Glomerular visceral epithelial cell (primary cell): ENCODE measurements at regions not wholly inside any gene's neighbourhood (a gene's known extent, or its start where the extent isn't known, plus 50 kb on each side); places are given as distances from the start of the nearest gene placed in this dataset.
"Not testable (repeated sequence)": the region's sequence is repeated elsewhere in the genome, so short reads cannot be mapped to it uniquely, and the experiment has no call there.

ENCODE experiments used
- DNase-seq: peaks from one replicate; pipeline ENCODE4 v3.0.0-alpha.2; 2016; ENCODE audit errors: extremely low spot score

DNA sequence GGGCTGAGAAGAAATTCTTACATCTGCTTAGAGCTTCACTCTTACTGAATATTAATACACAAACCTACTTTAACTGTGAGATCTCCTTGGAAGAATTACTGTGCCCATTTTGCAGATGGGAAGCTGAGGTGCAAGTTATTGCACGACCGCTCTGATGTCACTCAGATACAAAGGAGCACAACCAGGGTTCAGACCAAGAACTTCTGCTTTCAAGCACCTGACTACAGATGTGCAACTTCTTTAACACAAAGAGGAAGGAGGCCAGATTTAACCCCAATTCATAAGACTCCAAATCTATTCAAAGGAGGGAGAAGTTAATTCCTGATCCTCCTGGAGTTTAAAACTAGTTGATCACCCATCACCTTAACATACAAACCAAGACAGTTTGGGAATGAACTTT is 232.6 kb downstream of the VRK1 start:
- no peak for DNase-seq

GRCh38 chr14:97031530-97031929 is 234.3 kb downstream of the VRK1 start:
- no peak for DNase-seq

GRCh38 chr14:97033556-97034081 is 236.4 kb downstream of the VRK1 start:
- no peak for DNase-seq

DNA sequence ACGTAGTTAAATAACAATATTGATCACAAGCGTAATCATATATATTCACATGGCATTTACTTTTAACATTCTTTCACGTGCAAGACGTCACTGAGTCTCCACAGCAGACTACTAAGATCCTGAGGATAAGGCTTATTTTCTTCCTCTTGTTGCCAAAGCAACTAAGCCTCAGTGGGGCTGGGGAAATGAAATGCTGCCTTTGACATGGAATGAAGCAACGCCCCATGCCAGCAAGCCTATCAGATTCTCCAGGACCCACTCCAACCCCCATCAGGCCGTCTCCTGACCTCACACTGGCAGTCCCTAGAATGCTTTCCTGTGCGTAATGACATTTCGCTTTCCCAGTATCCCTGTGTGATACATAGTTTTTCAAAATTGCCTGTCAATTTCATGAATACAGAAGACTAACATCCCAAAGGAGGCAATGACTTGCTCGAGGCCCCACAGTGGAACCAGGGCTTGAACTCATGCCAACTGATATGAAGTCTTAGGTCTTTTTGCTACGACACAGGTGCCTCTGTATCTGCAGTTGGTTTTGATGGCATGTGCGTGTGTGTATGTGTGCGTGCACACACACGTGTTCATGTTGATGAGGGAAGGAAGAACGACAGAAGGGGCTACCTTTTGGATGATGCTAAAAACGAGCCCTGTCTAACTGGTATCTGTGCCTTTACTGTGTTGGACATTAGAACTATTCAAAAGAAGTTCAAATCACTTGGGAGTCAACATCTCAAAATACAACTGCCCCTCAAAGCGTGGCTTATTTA is 239.1 kb downstream of the VRK1 start:
- DNase-seq, result no peak

DNA sequence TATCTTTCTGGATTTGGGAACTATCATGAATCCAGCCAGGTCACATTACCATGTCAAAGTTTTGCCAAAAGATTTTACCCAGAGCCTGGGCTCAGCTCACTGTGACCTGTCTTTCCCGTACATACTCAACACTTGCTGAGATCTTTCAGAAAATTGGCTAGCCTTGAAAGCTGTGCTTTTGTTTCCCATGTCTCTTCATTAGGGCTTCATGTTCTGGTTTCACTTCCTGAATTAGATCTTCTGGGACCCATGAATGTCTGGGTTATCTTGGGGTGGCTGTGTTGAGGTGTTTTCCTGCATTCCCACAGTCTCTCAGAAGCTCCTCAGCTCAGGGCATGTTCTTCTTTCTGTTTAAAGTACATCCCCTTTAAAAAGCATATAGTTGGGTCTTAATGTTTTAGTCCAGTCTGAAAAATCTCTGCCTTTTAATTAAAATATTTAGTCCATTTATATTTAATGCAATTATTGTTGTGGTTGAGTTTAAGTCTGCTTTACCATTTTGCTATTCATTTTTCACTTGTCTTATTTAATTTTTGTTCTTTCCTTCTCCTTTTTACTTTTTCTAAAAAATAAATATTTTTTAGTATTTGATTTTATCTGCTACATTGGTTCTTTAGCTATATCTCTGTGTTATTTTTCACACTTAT is 242.7 kb downstream of the VRK1 start:
- no peak for DNase-seq

- no peak for DNase-seq
Observed at GRCh38 chr14:97046967-97047366, 249.8 kb downstream of the VRK1 start.

- no peak for DNase-seq
Observed at GRCh38 chr14:97052001-97052400, 254.8 kb downstream of the VRK1 start.

GRCh38 chr14:97053941-97054340 is 256.8 kb downstream of the VRK1 start:
- no peak for DNase-seq

GRCh38 chr14:97055355-97055754 is 258.2 kb downstream of the VRK1 start:
- no peak for DNase-seq

DNA sequence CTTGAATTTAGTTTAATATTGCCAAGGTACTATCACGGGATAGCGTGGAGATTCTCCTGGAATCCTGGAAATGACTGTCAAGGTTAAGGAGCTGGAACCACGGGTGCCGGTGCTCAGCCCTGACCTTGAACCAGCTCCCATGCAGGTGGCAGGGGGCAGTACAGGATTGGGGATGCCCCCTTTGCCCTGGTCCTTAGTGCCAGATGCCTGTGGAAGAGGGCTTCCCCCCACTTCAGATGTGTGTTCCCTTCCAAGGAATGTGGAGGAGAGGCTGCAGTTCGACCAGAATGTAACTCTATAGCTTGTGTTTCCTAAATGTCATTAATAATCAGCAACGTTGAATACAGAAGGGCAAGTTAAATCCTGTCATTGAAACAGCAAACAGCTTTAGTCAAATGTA is 258.9 kb downstream of the VRK1 start:
- no peak for DNase-seq

- no peak for DNase-seq
Observed at GRCh38 chr14:97057238-97058073, 260.3 kb downstream of the VRK1 start.

DNA sequence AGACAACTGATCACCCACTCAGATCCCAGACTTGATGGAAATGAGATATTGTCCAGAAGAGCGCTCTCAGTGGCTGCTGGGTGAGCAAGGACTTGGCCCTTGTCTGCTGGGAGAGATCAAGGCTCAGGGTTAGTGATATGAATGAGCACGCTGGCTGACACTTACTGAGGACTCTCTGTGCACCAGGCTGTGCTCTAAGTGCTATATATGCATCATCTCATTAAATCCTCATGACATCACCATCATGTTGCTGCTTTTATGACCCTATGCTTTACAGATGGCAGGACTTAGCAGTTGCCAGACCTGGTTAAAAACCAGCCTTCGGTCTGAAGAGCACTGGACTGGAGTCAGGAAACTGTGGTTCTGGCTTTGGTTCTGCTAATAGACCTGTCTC is 260.9 kb downstream of the VRK1 start:
- no peak for DNase-seq

DNA sequence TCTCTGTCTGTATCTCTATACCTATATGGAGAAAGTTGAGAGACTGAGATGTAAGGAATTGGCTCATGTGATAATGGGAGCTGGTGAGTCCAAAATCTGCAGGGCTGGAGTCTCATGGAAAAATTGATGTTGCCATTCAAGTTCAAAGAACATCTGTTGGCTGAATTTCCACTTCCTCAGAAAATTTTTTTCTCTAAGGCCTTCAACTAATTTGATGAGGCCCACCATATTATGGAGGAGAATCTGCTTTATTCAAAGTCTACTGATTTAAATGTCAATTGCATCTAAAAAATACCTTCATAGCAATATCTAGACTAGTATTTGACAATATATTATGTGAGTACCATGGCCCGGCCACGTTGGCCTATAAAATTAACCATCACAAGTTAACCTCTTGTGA is 261.4 kb downstream of the VRK1 start:
- no peak for DNase-seq

DNA sequence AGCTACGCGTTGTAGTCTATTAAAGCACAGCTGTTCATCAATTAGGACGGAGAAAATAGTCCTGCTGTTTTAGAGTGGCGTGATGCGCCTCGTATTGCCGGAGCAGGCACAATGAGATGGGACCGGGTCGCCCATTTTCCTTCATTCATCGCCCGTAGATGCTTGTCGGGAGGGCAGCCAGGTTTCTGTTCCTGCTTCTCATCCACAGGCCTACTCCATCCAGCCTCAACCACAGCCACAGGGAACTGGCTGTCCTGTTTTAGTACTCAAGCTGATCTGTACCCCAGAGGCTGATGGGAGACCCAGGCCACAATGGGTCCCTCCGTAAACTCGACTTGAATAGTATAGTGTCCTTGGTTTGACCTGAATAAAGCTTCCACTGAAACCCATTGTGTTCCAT is 264.0 kb downstream of the VRK1 start:
- no peak for DNase-seq

DNA sequence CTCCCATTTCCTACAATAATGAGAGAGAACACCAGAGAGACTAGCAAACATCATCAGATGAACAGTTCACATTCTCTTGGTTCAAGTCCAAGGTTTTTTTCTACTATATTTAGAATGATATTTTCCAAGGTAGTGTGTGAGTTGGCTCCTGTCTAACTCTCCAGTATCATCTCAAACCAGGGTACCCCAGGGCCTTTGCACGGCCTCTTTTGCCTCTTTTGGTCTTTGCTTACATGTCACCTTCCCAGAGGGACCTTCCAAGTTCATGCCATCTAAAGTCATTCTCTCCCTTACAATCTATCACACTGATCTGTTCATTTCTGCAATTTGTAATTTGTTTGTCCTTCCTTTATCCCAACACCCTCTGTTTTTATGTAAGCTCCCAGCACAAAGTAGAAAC is 264.5 kb downstream of the VRK1 start:
- no peak for DNase-seq

DNA sequence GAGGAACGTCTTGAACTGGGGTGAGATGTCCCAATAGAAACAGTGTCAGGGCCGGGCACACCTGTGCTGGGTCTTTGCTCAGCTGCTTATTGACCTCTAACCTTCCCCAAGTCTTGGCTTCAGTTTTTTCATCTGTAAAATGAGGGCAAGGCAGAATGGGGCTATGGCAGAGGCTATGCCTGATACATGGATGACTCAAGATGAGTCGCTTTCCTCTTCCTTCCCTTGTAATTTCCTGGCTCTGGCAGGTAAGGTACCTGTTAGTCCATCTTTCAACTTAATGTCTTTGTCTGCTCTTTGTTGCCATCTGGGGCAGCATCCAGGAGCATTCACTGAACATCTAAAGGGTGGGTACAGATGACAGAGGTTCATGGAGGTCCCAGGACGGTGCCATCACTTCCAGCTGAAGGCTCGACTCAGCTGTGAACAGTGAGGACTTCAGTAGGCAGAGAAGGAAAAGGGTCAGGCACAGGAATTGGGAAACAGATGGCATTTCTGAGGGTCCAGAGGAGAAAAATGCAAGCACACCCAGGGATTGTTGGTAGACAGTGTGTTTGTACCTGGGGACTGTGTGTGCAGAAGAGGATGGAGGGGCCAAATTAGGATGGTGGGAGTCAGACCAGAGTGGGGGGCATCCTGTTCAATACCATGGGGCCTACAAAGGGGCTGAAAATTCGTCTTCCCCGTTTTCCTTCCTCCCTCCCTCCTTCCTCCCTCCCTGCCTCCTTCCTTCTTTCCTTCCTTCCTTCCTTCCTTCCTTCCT is 268.3 kb downstream of the VRK1 start:
- DNase-seq, result no peak

DNA sequence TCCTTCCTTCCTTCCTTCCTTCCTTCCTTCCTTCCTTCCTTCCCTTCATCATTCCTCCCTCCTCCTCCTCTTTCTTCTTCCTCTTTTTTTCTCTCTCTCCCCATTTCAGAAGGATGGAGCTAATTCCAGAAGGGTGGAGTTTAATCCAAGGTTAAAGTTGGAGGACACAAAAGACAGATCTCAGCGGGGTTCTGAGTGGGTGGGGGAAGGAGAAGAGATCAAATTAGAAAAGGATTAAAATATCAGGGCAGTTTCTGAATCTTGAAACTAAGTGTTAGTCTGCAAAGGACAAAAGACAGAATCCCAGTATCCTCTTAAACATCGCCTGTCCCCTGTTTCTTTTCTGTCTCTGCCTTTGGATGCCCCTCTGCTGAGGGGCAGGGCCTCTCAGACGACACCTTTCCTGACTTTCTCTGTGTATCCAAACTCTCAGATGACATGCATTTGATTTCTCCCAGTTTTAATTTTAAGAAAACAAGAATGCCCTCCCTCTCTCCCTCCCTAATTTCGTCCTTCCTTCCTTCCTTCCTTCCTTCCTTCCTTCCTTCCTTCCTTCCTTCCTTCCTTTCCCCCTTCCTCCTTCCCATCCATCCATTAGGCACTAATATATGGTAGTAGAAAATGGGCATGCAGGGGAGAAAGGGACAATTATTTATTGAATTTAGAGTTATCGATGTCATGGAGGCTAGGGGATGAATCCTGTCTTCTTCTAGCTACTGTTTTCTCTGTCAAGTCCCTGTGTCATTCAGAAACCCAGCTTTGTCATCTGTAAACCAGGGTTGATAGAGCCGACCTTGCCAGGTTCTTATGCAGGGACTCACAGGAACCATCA is 269.1 kb downstream of the VRK1 start:
- DNase-seq, result no peak

GRCh38 chr14:97068293-97068692 is 271.1 kb downstream of the VRK1 start:
- not testable (repeated sequence) for DNase-seq

- no peak for DNase-seq
Observed at GRCh38 chr14:97070259-97070658, 273.1 kb downstream of the VRK1 start.

- DNase-seq, result no peak
Observed at GRCh38 chr14:97071177-97071576, 274.0 kb downstream of the VRK1 start.

GRCh38 chr14:97073622-97074021 is 276.4 kb downstream of the VRK1 start:
- DNase-seq, result no peak
